ENCODE measurements at regions not wholly inside any gene's neighbourhood (a gene's known extent, or its start where the extent isn't known, plus 50 kb on each side); places are given as distances from the start of the nearest gene placed in this dataset.
A peak's percentile ranks its signal among the peaks of the same experiment; 100 is the strongest.

GRCh38 chr12:75951399-75952278 lies 79.9 kb downstream of the PHLDA1 start:
- Mint-ChIP-seq H3K4me3 (ENCODE audit: unreplicated experiment) (no peak overlapping the region), H3K9me3 (ENCODE audit: unreplicated experiment) (no peaks in the 10 kb centered on the region), H3K4me1 (ENCODE audit: low read depth, unreplicated experiment) (peaks cover 28% of the 10 kb centered on the region), H3K36me3 (ENCODE audit: insufficient read depth, unreplicated experiment) (no peaks in the 10 kb centered on the region), H3K27me3 (ENCODE audit: insufficient read depth, unreplicated experiment) (no peaks in the 10 kb centered on the region), H3K27ac (ENCODE audit: unreplicated experiment) (peak overlapping the region; percentile 55)
- no peaks in the 10 kb centered on the region for H3K9me3 ChIP-seq
- ChIA-PET CTCF (no interaction called here), POLR2A (no interaction called here)
- no peak for DNase-seq
- no peak overlapping the region for H3K4me3 ChIP-seq (ENCODE audit: low read depth, low read length)
- no peaks in the 10 kb centered on the region for H3K36me3 ChIP-seq (ENCODE audit: control insufficient read depth, insufficient read depth, low read length)
- peaks cover 70% of the 10 kb centered on the region for H3K4me1 ChIP-seq
- TF ChIP-seq, protein P1, sequence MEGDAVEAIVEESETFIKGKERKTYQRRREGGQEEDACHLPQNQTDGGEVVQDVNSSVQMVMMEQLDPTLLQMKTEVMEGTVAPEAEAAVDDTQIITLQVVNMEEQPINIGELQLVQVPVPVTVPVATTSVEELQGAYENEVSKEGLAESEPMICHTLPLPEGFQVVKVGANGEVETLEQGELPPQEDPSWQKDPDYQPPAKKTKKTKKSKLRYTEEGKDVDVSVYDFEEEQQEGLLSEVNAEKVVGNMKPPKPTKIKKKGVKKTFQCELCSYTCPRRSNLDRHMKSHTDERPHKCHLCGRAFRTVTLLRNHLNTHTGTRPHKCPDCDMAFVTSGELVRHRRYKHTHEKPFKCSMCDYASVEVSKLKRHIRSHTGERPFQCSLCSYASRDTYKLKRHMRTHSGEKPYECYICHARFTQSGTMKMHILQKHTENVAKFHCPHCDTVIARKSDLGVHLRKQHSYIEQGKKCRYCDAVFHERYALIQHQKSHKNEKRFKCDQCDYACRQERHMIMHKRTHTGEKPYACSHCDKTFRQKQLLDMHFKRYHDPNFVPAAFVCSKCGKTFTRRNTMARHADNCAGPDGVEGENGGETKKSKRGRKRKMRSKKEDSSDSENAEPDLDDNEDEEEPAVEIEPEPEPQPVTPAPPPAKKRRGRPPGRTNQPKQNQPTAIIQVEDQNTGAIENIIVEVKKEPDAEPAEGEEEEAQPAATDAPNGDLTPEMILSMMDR (IDR thresholded peaks at IDR 0.05; ENCODE audit: insufficient read depth in 1 of 2, low read depth in 1 of 2, low read length in 1 of 2, severe bottlenecking in 1 of 2, unreplicated experiment in 1 of 2), result no peak
- TSS peak; percentile 53 for BruUV-seq (replicated peaks)
- H3K27me3 ChIP-seq (replicated peaks; ENCODE audit: control insufficient read depth, insufficient read depth, low read length), result no peaks in the 10 kb centered on the region
- intact Hi-C loops (cut with micrococcal nuclease; ENCODE audit: unreplicated experiment), result no loop called here

GRCh38 chr12:75947156-75947723 lies 84.3 kb downstream of the PHLDA1 start:
- Histone ChIP-seq H3K4me3 (ENCODE audit: low read depth, low read length) (no peak overlapping the region), H3K36me3 (ENCODE audit: control insufficient read depth, insufficient read depth, low read length) (no peaks in the 10 kb centered on the region), H3K9me3 (no peaks in the 10 kb centered on the region), H3K27me3 (replicated peaks; ENCODE audit: control insufficient read depth, insufficient read depth, low read length) (no peaks in the 10 kb centered on the region), H3K4me1 (peaks cover 61% of the 10 kb centered on the region)
- TF ChIP-seq, protein P1 (IDR thresholded peaks at IDR 0.05; ENCODE audit: insufficient read depth in 1 of 2, low read depth in 1 of 2, low read length in 1 of 2, severe bottlenecking in 1 of 2, unreplicated experiment in 1 of 2), result no peak
- peaks cover 27% of the 10 kb centered on the region for H3K4me1 Mint-ChIP-seq (ENCODE audit: low read depth, unreplicated experiment)
- no peak overlapping the region for H3K27ac Mint-ChIP-seq (ENCODE audit: unreplicated experiment)
- no peak for DNase-seq
- intact Hi-C loops (cut with micrococcal nuclease; ENCODE audit: unreplicated experiment), result no loop called here
- POLR2A ChIA-PET, result no interaction called here
- BruUV-seq (replicated peaks), result no TSS peak
- CTCF ChIA-PET, result no interaction called here
- H3K27me3 Mint-ChIP-seq (ENCODE audit: insufficient read depth, unreplicated experiment), result no peaks in the 10 kb centered on the region
- H3K36me3 Mint-ChIP-seq (ENCODE audit: insufficient read depth, unreplicated experiment), result peaks cover 5% of the 10 kb centered on the region
- H3K4me3 Mint-ChIP-seq (ENCODE audit: unreplicated experiment), result no peak overlapping the region
- no peaks in the 10 kb centered on the region for H3K9me3 Mint-ChIP-seq (ENCODE audit: unreplicated experiment)

DNA sequence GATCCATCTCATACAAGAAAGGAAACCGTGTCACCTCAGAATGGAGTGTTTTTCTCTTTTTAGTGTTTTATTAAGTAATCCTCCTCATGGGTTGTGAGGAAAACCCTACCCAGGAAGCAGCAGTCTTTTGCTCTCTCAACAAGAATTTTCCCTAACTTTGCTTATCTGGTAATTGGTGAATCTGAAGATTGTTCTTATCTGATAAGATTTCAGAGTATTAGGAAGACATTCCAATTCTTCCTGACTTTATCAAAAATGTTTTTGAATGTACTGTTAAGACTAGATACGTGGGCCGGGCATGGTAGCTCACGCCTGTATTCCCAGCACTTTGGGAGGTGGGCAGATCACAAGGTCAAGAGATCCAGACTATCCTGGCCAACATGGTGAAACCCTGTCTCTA lies 86.0 kb downstream of the PHLDA1 start:
- TF ChIP-seq, protein P1 (IDR thresholded peaks at IDR 0.05; ENCODE audit: insufficient read depth in 1 of 2, low read depth in 1 of 2, low read length in 1 of 2, severe bottlenecking in 1 of 2, unreplicated experiment in 1 of 2), result no peak
- Mint-ChIP-seq H3K4me1 (ENCODE audit: low read depth, unreplicated experiment) (peaks cover 22% of the 10 kb centered on the region), H3K4me3 (ENCODE audit: unreplicated experiment) (no peak overlapping the region), H3K27me3 (ENCODE audit: insufficient read depth, unreplicated experiment) (no peaks in the 10 kb centered on the region), H3K9me3 (ENCODE audit: unreplicated experiment) (no peaks in the 10 kb centered on the region), H3K36me3 (ENCODE audit: insufficient read depth, unreplicated experiment) (peaks cover 7% of the 10 kb centered on the region), H3K27ac (ENCODE audit: unreplicated experiment) (peak overlapping the region; percentile 33)
- DNase-seq, result no peak
- Histone ChIP-seq H3K4me3 (ENCODE audit: low read depth, low read length) (no peak overlapping the region), H3K27me3 (replicated peaks; ENCODE audit: control insufficient read depth, insufficient read depth, low read length) (no peaks in the 10 kb centered on the region), H3K9me3 (no peaks in the 10 kb centered on the region; the same call in 1 of the 2 replicates), H3K36me3 (ENCODE audit: control insufficient read depth, insufficient read depth, low read length) (no peaks in the 10 kb centered on the region), H3K4me1 (peaks cover 46% of the 10 kb centered on the region)
- POLR2A ChIA-PET, result no interaction called here
- CTCF ChIA-PET, result no interaction called here
- intact Hi-C loops (cut with micrococcal nuclease; ENCODE audit: unreplicated experiment), result loop anchor here (2.0 kb wide), 4 partner anchors 53 to 419 kb away; no protein-coding TSS in a partner anchor
- no TSS peak for BruUV-seq (replicated peaks)
